ENCODE measurements at regions not wholly inside any gene's neighbourhood (a gene's known extent, or its start where the extent isn't known, plus 50 kb on each side); places are given as distances from the start of the nearest gene placed in this dataset.

- Histone ChIP-seq H3K4me3 (no peak overlapping the region), H3K4me1 (ENCODE audit: low read depth) (no peaks in the 10 kb centered on the region), H3K9me3 (peaks cover 27% of the 10 kb centered on the region), H3K36me3 (ENCODE audit: low read depth) (no peaks in the 10 kb centered on the region)
- TF ChIP-seq CTCF (IDR thresholded peaks at IDR 0.05), result no peak
- intact Hi-C loops (cut with DNase I, micrococcal nuclease), result no loop called here
- DNase-seq, result no peak
- ATAC-seq, result no peak
These were observed 2431.7 kb downstream of the PCDH9 start for GRCh38 chr13:64798422-64798821.

GRCh38 chr13:64793592-64793991, 2436.5 kb downstream of the PCDH9 start:
- Histone ChIP-seq H3K4me3 (no peak overlapping the region), H3K4me1 (ENCODE audit: low read depth) (no peaks in the 10 kb centered on the region), H3K36me3 (ENCODE audit: low read depth) (no peaks in the 10 kb centered on the region), H3K9me3 (peaks cover 45% of the 10 kb centered on the region)
- DNase-seq (no peak), ATAC-seq (no peak)
- intact Hi-C loops (cut with DNase I, micrococcal nuclease), result no loop called here
- TF ChIP-seq CTCF (IDR thresholded peaks at IDR 0.05), result no peak

GRCh38 chr13:64793131-64793530, 2437.0 kb downstream of the PCDH9 start:
- no peaks in the 10 kb centered on the region for H3K4me1 ChIP-seq (ENCODE audit: low read depth)
- DNase-seq (no peak), ATAC-seq (no peak)
- no peak for TF ChIP-seq CTCF (IDR thresholded peaks at IDR 0.05)
- intact Hi-C loops (cut with DNase I, micrococcal nuclease), result no loop called here
- H3K9me3 ChIP-seq, result peaks cover 47% of the 10 kb centered on the region
- H3K36me3 ChIP-seq (ENCODE audit: low read depth), result no peaks in the 10 kb centered on the region
- no peak overlapping the region for H3K4me3 ChIP-seq

GRCh38 chr13:64791373-64791772, 2438.8 kb downstream of the PCDH9 start:
- Histone ChIP-seq H3K9me3 (peaks cover 49% of the 10 kb centered on the region), H3K36me3 (ENCODE audit: low read depth) (no peaks in the 10 kb centered on the region), H3K4me1 (ENCODE audit: low read depth) (no peaks in the 10 kb centered on the region), H3K4me3 (no peak overlapping the region)
- no peak for ATAC-seq
- intact Hi-C loops (cut with DNase I, micrococcal nuclease), result no loop called here
- no peak for DNase-seq
- no peak for TF ChIP-seq CTCF (IDR thresholded peaks at IDR 0.05)

- peaks cover 37% of the 10 kb centered on the region for H3K9me3 ChIP-seq
- DNase-seq (no peak), ATAC-seq (no peak)
- intact Hi-C loops (cut with DNase I, micrococcal nuclease), result no loop called here
- H3K36me3 ChIP-seq (ENCODE audit: low read depth), result no peaks in the 10 kb centered on the region
- H3K4me3 ChIP-seq, result no peak overlapping the region
- no peaks in the 10 kb centered on the region for H3K4me1 ChIP-seq (ENCODE audit: low read depth)
- no peak for TF ChIP-seq CTCF (IDR thresholded peaks at IDR 0.05)
These were observed 2447.7 kb downstream of the PCDH9 start for GRCh38 chr13:64782466-64782865.

GRCh38 chr13:64778002-64778401, 2452.1 kb downstream of the PCDH9 start:
- DNase-seq (no peak), ATAC-seq (no peak)
- no peak for TF ChIP-seq CTCF (IDR thresholded peaks at IDR 0.05)
- Histone ChIP-seq H3K36me3 (ENCODE audit: low read depth) (no peaks in the 10 kb centered on the region), H3K4me3 (no peak overlapping the region), H3K9me3 (peaks cover 44% of the 10 kb centered on the region), H3K4me1 (ENCODE audit: low read depth) (no peaks in the 10 kb centered on the region)
- intact Hi-C loops (cut with DNase I, micrococcal nuclease), result no loop called here

Measured in mucosa of descending colon (tissue), 3 donors.